Activated CD4-positive, CD25-positive, alpha-beta regulatory T cell treated with anti-CD3 and anti-CD28 coated beads, Interleukin-2, amount 50 U/mL, for 16 hours (primary cell): ENCODE measurements at regions not wholly inside any gene's neighbourhood (a gene's known extent, or its start where the extent isn't known, plus 50 kb on each side); places are given as distances from the start of the nearest gene placed in this dataset.
"Not testable (repeated sequence)": the region's sequence is repeated elsewhere in the genome, so short reads cannot be mapped to it uniquely, and the experiment has no call there.

Experiments used
- DNase-seq: peaks from one replicate; pipeline ENCODE4 v3.0.0-alpha.2; 2020; ENCODE audit warnings: low read depth, low spot score

GRCh38 chr1:199898654-199899053 lies 128.9 kb upstream of the NR5A2 start:
- DNase-seq: no peak

- no peak for DNase-seq
These were observed 126.2 kb upstream of the NR5A2 start for GRCh38 chr1:199901341-199901740.

GRCh38 chr1:199907361-199907760 lies 120.1 kb upstream of the NR5A2 start:
- no peak for DNase-seq

- no peak for DNase-seq
These were observed 118.4 kb upstream of the NR5A2 start for GRCh38 chr1:199909137-199909536.

- no peak for DNase-seq
These were observed 114.2 kb upstream of the NR5A2 start for GRCh38 chr1:199913318-199913717.

GRCh38 chr1:199914546-199914945 lies 113.0 kb upstream of the NR5A2 start:
- DNase-seq: no peak

GRCh38 chr1:199918196-199918769 lies 109.2 kb upstream of the NR5A2 start:
- DNase-seq: no peak

GRCh38 chr1:199920635-199921034 lies 106.9 kb upstream of the NR5A2 start:
- DNase-seq: no peak

- DNase-seq: no peak
These were observed 98.0 kb upstream of the NR5A2 start for GRCh38 chr1:199929556-199929955.

- DNase-seq: not testable (repeated sequence)
These were observed 97.4 kb upstream of the NR5A2 start for GRCh38 chr1:199930067-199930466.

GRCh38 chr1:199931666-199932377 lies 95.7 kb upstream of the NR5A2 start:
- no peak for DNase-seq

- DNase-seq: no peak
These were observed 95.0 kb upstream of the NR5A2 start for GRCh38 chr1:199932462-199932861.

GRCh38 chr1:199936441-199936840 lies 91.1 kb upstream of the NR5A2 start:
- no peak for DNase-seq

GRCh38 chr1:199937161-199937560 lies 90.3 kb upstream of the NR5A2 start:
- no peak for DNase-seq

GRCh38 chr1:199937661-199938060 lies 89.8 kb upstream of the NR5A2 start:
- no peak for DNase-seq

GRCh38 chr1:199944986-199945385 lies 82.5 kb upstream of the NR5A2 start:
- no peak for DNase-seq

GRCh38 chr1:199945591-199945990 lies 81.9 kb upstream of the NR5A2 start:
- no peak for DNase-seq

GRCh38 chr1:199946305-199947155 lies 81.0 kb upstream of the NR5A2 start:
- DNase-seq: no peak

- no peak for DNase-seq
These were observed 78.8 kb upstream of the NR5A2 start for GRCh38 chr1:199948587-199949280.

GRCh38 chr1:199951005-199951404 lies 76.5 kb upstream of the NR5A2 start:
- DNase-seq: not testable (repeated sequence)

GRCh38 chr1:199953651-199954050 lies 73.9 kb upstream of the NR5A2 start:
- DNase-seq: no peak

GRCh38 chr1:199954699-199955098 lies 72.8 kb upstream of the NR5A2 start:
- DNase-seq: no peak
